ENCODE measurements at regions not wholly inside any gene's neighbourhood (a gene's known extent, or its start where the extent isn't known, plus 50 kb on each side); places are given as distances from the start of the nearest gene placed in this dataset.

DNA sequence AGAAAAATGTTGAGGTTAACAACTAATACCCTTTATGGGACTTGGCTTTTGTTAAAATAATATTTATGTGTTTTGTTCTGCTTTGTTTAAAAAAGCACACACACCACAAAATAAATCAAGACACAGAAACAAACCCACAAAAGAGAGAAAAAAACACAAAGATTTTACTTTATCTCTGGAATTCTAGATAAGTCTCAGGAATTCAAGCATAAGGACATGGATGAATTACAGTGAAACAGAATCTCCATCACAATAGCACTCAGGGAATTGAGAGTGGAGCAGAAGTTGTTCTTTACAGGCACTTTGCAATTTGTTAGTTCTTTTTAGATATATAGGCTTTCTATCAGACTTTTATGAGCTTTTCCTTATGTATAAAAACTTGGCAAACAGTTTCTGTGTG lies 360.9 kb upstream of the ZC3H15 start:
- TF ChIP-seq, protein P1, sequence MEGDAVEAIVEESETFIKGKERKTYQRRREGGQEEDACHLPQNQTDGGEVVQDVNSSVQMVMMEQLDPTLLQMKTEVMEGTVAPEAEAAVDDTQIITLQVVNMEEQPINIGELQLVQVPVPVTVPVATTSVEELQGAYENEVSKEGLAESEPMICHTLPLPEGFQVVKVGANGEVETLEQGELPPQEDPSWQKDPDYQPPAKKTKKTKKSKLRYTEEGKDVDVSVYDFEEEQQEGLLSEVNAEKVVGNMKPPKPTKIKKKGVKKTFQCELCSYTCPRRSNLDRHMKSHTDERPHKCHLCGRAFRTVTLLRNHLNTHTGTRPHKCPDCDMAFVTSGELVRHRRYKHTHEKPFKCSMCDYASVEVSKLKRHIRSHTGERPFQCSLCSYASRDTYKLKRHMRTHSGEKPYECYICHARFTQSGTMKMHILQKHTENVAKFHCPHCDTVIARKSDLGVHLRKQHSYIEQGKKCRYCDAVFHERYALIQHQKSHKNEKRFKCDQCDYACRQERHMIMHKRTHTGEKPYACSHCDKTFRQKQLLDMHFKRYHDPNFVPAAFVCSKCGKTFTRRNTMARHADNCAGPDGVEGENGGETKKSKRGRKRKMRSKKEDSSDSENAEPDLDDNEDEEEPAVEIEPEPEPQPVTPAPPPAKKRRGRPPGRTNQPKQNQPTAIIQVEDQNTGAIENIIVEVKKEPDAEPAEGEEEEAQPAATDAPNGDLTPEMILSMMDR (IDR thresholded peaks at IDR 0.05), result no peak
- TF ChIP-seq POLR2A (IDR thresholded peaks at IDR 0.05), result no peak
